ENCODE measurements at regions not wholly inside any gene's neighbourhood (a gene's known extent, or its start where the extent isn't known, plus 50 kb on each side); places are given as distances from the start of the nearest gene placed in this dataset.

DNA sequence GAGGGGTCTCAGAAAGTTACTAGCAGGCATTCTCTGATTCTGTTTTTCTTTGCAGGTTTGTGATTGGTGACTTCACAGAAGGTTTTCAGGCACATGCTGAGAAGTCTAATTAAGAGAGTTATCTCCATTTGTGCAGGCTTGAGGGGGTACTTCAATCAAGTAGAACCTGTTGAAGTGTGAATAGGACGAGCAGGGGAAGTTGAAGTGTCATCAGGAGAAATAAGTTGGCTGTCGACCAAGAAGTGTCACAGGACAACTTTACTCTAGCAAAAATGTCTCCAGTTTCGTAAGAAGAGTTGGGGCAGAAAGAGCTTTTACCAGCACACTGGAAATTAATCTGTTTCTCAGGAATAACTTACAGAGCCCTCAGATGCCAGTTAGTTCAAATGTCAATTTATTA is 576.5 kb upstream of the SLITRK5 start:
- intact Hi-C loops (cut with micrococcal nuclease; ENCODE audit: unreplicated experiment) = no loop called here
- POLR2A ChIA-PET = no interaction called here

DNA sequence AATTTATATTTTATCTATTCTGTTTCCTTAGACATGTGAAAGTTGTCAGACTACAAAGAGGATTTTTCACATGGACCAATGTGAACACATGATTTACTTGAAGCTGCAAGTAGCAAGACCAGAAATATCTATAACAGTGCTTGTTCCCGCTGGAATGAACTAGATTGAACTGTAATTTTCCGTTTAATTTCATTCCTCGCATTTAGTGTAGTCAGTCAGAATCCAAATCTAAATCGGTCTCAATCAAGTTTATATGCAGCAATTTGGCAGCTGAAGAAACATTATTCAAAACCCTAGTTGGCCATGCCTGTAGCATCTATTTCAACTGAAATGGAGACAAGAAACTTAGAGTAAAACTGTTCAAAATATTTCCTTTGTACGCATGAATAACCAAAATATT is 570.7 kb upstream of the SLITRK5 start:
- no TSS peak for BruUV-seq (replicated peaks)

More for the DNA sequence above, 576.5 kb upstream of the SLITRK5 start:
- H3K36me3 ChIP-seq (ENCODE audit: insufficient read depth, low read length) = no peaks in the 10 kb centered on the region
- no peaks in the 10 kb centered on the region for H3K9me2 ChIP-seq (ENCODE audit: insufficient read depth, low read length)
- no peaks in the 10 kb centered on the region for H4K20me1 ChIP-seq (ENCODE audit: insufficient read depth, low read length)
- no peak overlapping the region for H3K4me2 ChIP-seq (ENCODE audit: low read length)
- H3K4me3 ChIP-seq (ENCODE audit: low read depth, low read length, poor library complexity, severe bottlenecking) = no peak overlapping the region
- no peak for TF ChIP-seq EZH2phosphoT487 (IDR thresholded peaks at IDR 0.05; ENCODE audit: borderline replicate concordance, low read depth, low read length)
- TF ChIP-seq, protein P1, sequence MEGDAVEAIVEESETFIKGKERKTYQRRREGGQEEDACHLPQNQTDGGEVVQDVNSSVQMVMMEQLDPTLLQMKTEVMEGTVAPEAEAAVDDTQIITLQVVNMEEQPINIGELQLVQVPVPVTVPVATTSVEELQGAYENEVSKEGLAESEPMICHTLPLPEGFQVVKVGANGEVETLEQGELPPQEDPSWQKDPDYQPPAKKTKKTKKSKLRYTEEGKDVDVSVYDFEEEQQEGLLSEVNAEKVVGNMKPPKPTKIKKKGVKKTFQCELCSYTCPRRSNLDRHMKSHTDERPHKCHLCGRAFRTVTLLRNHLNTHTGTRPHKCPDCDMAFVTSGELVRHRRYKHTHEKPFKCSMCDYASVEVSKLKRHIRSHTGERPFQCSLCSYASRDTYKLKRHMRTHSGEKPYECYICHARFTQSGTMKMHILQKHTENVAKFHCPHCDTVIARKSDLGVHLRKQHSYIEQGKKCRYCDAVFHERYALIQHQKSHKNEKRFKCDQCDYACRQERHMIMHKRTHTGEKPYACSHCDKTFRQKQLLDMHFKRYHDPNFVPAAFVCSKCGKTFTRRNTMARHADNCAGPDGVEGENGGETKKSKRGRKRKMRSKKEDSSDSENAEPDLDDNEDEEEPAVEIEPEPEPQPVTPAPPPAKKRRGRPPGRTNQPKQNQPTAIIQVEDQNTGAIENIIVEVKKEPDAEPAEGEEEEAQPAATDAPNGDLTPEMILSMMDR (conservative IDR thresholded peaks at IDR 0.05; ENCODE audit: low read length) = no peak
- no peaks in the 10 kb centered on the region for H3K79me2 ChIP-seq (ENCODE audit: insufficient read depth, low read depth, low read length)
- no peaks in the 10 kb centered on the region for H3K9me3 ChIP-seq (ENCODE audit: low read length)
- no peak overlapping the region for H2AFZ ChIP-seq (ENCODE audit: low read length)
- BruUV-seq (replicated peaks) = no TSS peak
- H3K4me1 ChIP-seq (ENCODE audit: insufficient read depth, low read length, poor library complexity, severe bottlenecking) = no peaks in the 10 kb centered on the region
- no peak overlapping the region for H3K27ac ChIP-seq (ENCODE audit: low read depth, low read length, poor library complexity, severe bottlenecking)
- DNase-seq (ENCODE audit: low spot score) = no peak
- CTCF ChIA-PET (ENCODE audit: unreplicated experiment) = no interaction called here

DNA sequence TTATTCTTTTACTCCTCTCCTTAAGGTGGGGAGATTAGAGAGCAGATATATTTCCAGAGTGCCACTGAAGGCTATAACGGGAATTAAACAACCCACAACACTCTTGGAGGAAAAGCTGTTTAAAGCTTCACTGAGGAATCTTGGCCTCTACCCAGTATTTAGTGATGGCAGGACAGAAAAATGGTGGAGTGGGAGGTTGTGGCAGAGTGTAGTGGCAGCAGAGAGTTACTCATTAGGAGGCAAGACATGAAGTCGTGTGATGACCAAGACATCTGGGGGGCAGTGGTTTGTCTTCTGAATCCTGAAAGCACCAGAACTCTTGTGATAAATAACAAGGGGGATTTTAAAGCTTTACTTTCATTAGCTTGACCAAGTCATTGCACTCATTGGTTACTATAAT is 563.5 kb upstream of the SLITRK5 start:
- H3K4me3 ChIP-seq (ENCODE audit: low read depth, low read length, poor library complexity, severe bottlenecking) = no peak overlapping the region
- no peaks in the 10 kb centered on the region for H3K9me3 ChIP-seq (ENCODE audit: low read length)
- no peak for TF ChIP-seq EZH2phosphoT487 (IDR thresholded peaks at IDR 0.05; ENCODE audit: borderline replicate concordance, low read depth, low read length)
- BruUV-seq (replicated peaks) = no TSS peak
- no peaks in the 10 kb centered on the region for H3K4me1 ChIP-seq (ENCODE audit: insufficient read depth, low read length, poor library complexity, severe bottlenecking)
- DNase-seq (ENCODE audit: low spot score) = no peak
- H3K9me2 ChIP-seq (ENCODE audit: insufficient read depth, low read length) = no peaks in the 10 kb centered on the region
- CTCF ChIA-PET (ENCODE audit: unreplicated experiment) = no interaction called here
- no peaks in the 10 kb centered on the region for H3K79me2 ChIP-seq (ENCODE audit: insufficient read depth, low read depth, low read length)
- intact Hi-C loops (cut with micrococcal nuclease; ENCODE audit: unreplicated experiment) = no loop called here
- H3K4me2 ChIP-seq (ENCODE audit: low read length) = no peak overlapping the region
- H2AFZ ChIP-seq (ENCODE audit: low read length) = no peak overlapping the region
- POLR2A ChIA-PET = interaction anchor here (0.9 to 1.3 kb wide), 4 partner anchors 12 to 58 kb away, joined by 3 to 4 read pairs (median 3); no protein-coding TSS in a partner anchor
- H3K36me3 ChIP-seq (ENCODE audit: insufficient read depth, low read length) = no peaks in the 10 kb centered on the region
- H4K20me1 ChIP-seq (ENCODE audit: insufficient read depth, low read length) = no peaks in the 10 kb centered on the region
- H3K27ac ChIP-seq (ENCODE audit: low read depth, low read length, poor library complexity, severe bottlenecking) = no peak overlapping the region

More for the DNA sequence above, 570.7 kb upstream of the SLITRK5 start:
- intact Hi-C loops (cut with micrococcal nuclease; ENCODE audit: unreplicated experiment) = no loop called here
- no peaks in the 10 kb centered on the region for H3K9me2 ChIP-seq (ENCODE audit: insufficient read depth, low read length)
- no peak for TF ChIP-seq EZH2phosphoT487 (IDR thresholded peaks at IDR 0.05; ENCODE audit: borderline replicate concordance, low read depth, low read length)
- TF ChIP-seq, protein P1 (conservative IDR thresholded peaks at IDR 0.05; ENCODE audit: low read length) = no peak
- POLR2A ChIA-PET = interaction anchor here (0.6 to 1.2 kb wide), 2 partner anchors 9 to 149 kb away, joined by 3 to 4 read pairs; no protein-coding TSS in a partner anchor
- CTCF ChIA-PET (ENCODE audit: unreplicated experiment) = interaction anchor here (0.5 kb wide), 1 partner anchor 609 kb away, joined by 3 read pairs; no protein-coding TSS in a partner anchor
- H3K4me2 ChIP-seq (ENCODE audit: low read length) = no peak overlapping the region
- no peaks in the 10 kb centered on the region for H3K79me2 ChIP-seq (ENCODE audit: insufficient read depth, low read depth, low read length)
- H2AFZ ChIP-seq (ENCODE audit: low read length) = no peak overlapping the region
- no peaks in the 10 kb centered on the region for H3K4me1 ChIP-seq (ENCODE audit: insufficient read depth, low read length, poor library complexity, severe bottlenecking)
- no peak overlapping the region for H3K27ac ChIP-seq (ENCODE audit: low read depth, low read length, poor library complexity, severe bottlenecking)
- no peak for DNase-seq (ENCODE audit: low spot score)
- H3K36me3 ChIP-seq (ENCODE audit: insufficient read depth, low read length) = no peaks in the 10 kb centered on the region
- no peaks in the 10 kb centered on the region for H4K20me1 ChIP-seq (ENCODE audit: insufficient read depth, low read length)
- H3K4me3 ChIP-seq (ENCODE audit: low read depth, low read length, poor library complexity, severe bottlenecking) = no peak overlapping the region
- no peaks in the 10 kb centered on the region for H3K9me3 ChIP-seq (ENCODE audit: low read length)
